UCSD-AML1 (cell line): ENCODE measurements at regions not wholly inside any gene's neighbourhood (a gene's known extent, or its start where the extent isn't known, plus 50 kb on each side); places are given as distances from the start of the nearest gene placed in this dataset.
"Not testable (repeated sequence)": the region's sequence is repeated elsewhere in the genome, so short reads cannot be mapped to it uniquely, and the experiment has no call there.

Source experiments
- DNase-seq: peaks from one replicate; lab custom pipeline; 2025; ENCODE audit not compliant: unreplicated experiment; lab: John Stamatoyannopoulos, UW

GRCh38 chr4:117893207-117893606 lies 141.1 kb upstream of the NDST3 start:
- DNase-seq = no peak

GRCh38 chr4:117898496-117898895 lies 135.8 kb upstream of the NDST3 start:
- DNase-seq = no peak

- no peak for DNase-seq
Observed at GRCh38 chr4:117900832-117901231, 133.5 kb upstream of the NDST3 start.

- no peak for DNase-seq
Observed at GRCh38 chr4:117907646-117908045, 126.6 kb upstream of the NDST3 start.

- no peak for DNase-seq
Observed at GRCh38 chr4:117908306-117909207, 125.7 kb upstream of the NDST3 start.

- no peak for DNase-seq
Observed at GRCh38 chr4:117916728-117917127, 117.6 kb upstream of the NDST3 start.

GRCh38 chr4:117922311-117922710 lies 112.0 kb upstream of the NDST3 start:
- DNase-seq = not testable (repeated sequence)

GRCh38 chr4:117927823-117928222 lies 106.5 kb upstream of the NDST3 start:
- not testable (repeated sequence) for DNase-seq

GRCh38 chr4:117941611-117942010 lies 92.7 kb upstream of the NDST3 start:
- DNase-seq = no peak

GRCh38 chr4:117949621-117950020 lies 84.7 kb upstream of the NDST3 start:
- no peak for DNase-seq

- no peak for DNase-seq
Observed at GRCh38 chr4:117957571-117957970, 76.7 kb upstream of the NDST3 start.

GRCh38 chr4:117965622-117966021 lies 68.7 kb upstream of the NDST3 start:
- no peak for DNase-seq

- no peak for DNase-seq
Observed at GRCh38 chr4:117968606-117969005, 65.7 kb upstream of the NDST3 start.

GRCh38 chr4:117971403-117971802 lies 62.9 kb upstream of the NDST3 start:
- no peak for DNase-seq

GRCh38 chr4:117983541-117984365 lies 50.5 kb upstream of the NDST3 start:
- DNase-seq = peak; percentile 14

- no peak for DNase-seq
Observed at GRCh38 chr4:117984366-117984680, 50.0 kb upstream of the NDST3 start.
